Neural cell (in vitro differentiated cells): ENCODE measurements at regions not wholly inside any gene's neighbourhood (a gene's known extent, or its start where the extent isn't known, plus 50 kb on each side); places are given as distances from the start of the nearest gene placed in this dataset.

Source experiments
- H2AFZ ChIP-seq: fragments of 200-600, 300-800 bp; sonication (generic), shearing (Covaris generic); 2 replicates; pipeline ENCODE4 v1.6.0; 2014; ENCODE audit warnings: low read depth, mild to moderate bottlenecking, antibody characterized with exemption, low read length, moderate library complexity
- H3F3A ChIP-seq: fragments of 200-600 bp; shearing (Covaris generic); 2 replicates; pipeline ENCODE4 v1.6.1; 2016; ENCODE audit warnings: mild to moderate bottlenecking, moderate library complexity, mixed read lengths, antibody characterized with exemption, low read length; ENCODE audit not compliant: insufficient read depth, poor library complexity, severe bottlenecking
- H3K27ac ChIP-seq: fragments of 200-600, 300-800 bp; sonication (generic), shearing (Covaris generic); 2 replicates; pipeline ENCODE4 v1.5.1; 2014; ENCODE audit warnings: mild to moderate bottlenecking, low read length, moderate library complexity
- H3K27me3 ChIP-seq: fragments of 300-800, 200-600 bp; sonication (generic), shearing (Covaris generic); 2 replicates; pipeline ENCODE4 v1.6.0; 2014; ENCODE audit warnings: mild to moderate bottlenecking, low read depth, low read length, moderate library complexity; ENCODE audit not compliant: insufficient read depth
- H3K36me3 ChIP-seq: fragments of 300-800, 200-600 bp; sonication (generic), shearing (Covaris generic); 2 replicates; pipeline ENCODE4 v1.5.1; 2014; ENCODE audit warnings: mild to moderate bottlenecking, antibody characterized with exemption, low read length, moderate library complexity; ENCODE audit not compliant: insufficient read depth
- H3K4me2 ChIP-seq: fragments of 300-800, 200-600 bp; sonication (generic), shearing (Covaris generic); 2 replicates; pipeline ENCODE4 v1.6.0; 2014; ENCODE audit warnings: mild to moderate bottlenecking, low read length
- H3K4me3 ChIP-seq: fragments of 300-800, 200-600 bp; sonication (generic), shearing (Covaris generic); 2 replicates; pipeline ENCODE4 v1.5.1; 2014; ENCODE audit warnings: mild to moderate bottlenecking, low read length, moderate library complexity
- H3K79me2 ChIP-seq: fragments of 200-600 bp; shearing (Covaris generic); replicated peaks from 2 replicates; pipeline ENCODE4 v1.6.0; 2014; ENCODE audit warnings: mild to moderate bottlenecking, low read length, moderate library complexity; ENCODE audit not compliant: insufficient read depth
- H3K9ac ChIP-seq: fragments of 300-800, 200-600 bp; sonication (generic), shearing (Covaris generic); 2 replicates; pipeline ENCODE4 v1.6.1; 2016; ENCODE audit warnings: mild to moderate bottlenecking, low read length, mixed read lengths
- H3K9me2 ChIP-seq: fragments of 200-600 bp; shearing (Covaris generic); 2 replicates; pipeline ENCODE4 v1.6.1; 2016; ENCODE audit warnings: mild to moderate bottlenecking, low read length, mixed read lengths; ENCODE audit not compliant: insufficient read depth
- H3K9me3 ChIP-seq: fragments of 200-600, 300-800 bp; sonication (generic), shearing (Covaris generic); 2 replicates; pipeline ENCODE4 v1.6.1; 2016; ENCODE audit warnings: mild to moderate bottlenecking, mixed run types, low read length, moderate library complexity, mixed read lengths
- H4K20me1 ChIP-seq: fragments of 200-600 bp; shearing (Covaris generic); 2 replicates; pipeline ENCODE4 v1.6.1; 2016; ENCODE audit warnings: mild to moderate bottlenecking, mixed run types; ENCODE audit not compliant: insufficient read depth
- CTCF ChIP-seq: fragments of 450-650 bp; IDR thresholded peaks from 2 replicates; pipeline ENCODE4 v1.5.1; 2014; ENCODE audit warnings: antibody characterized with exemption, mild to moderate bottlenecking, moderate library complexity; ENCODE audit not compliant: poor library complexity, severe bottlenecking
- EP300 ChIP-seq: fragments of 450-650 bp; conservative IDR thresholded peaks from 2 replicates; pipeline ENCODE4 v1.6.1; 2014; ENCODE audit warnings: antibody characterized with exemption, mild to moderate bottlenecking, moderate library complexity; ENCODE audit not compliant: poor library complexity, severe bottlenecking
- EZH2 ChIP-seq: fragments of 200-600, 300-800 bp; shearing (Covaris generic), sonication (generic); IDR thresholded peaks from 2 replicates; pipeline ENCODE4 v1.6.1; 2014; ENCODE audit warnings: antibody characterized with exemption, low read length, borderline replicate concordance, mild to moderate bottlenecking; ENCODE audit not compliant: insufficient read depth, poor library complexity, severe bottlenecking
- MXI1 ChIP-seq: fragments of 450-650 bp; conservative IDR thresholded peaks from 2 replicates; pipeline ENCODE4 v1.6.1; 2014; ENCODE audit warnings: antibody characterized with exemption, mild to moderate bottlenecking; ENCODE audit not compliant: poor library complexity, severe bottlenecking
- POLR2AphosphoS5 ChIP-seq: IDR thresholded peaks from 2 replicates; pipeline ENCODE4 v1.6.1; 2012
- RAD21 ChIP-seq: fragments of 450-650 bp; conservative IDR thresholded peaks from 2 replicates; pipeline ENCODE4 v1.6.1; 2014; ENCODE audit warnings: antibody characterized with exemption, mild to moderate bottlenecking, moderate library complexity
- SMC3 ChIP-seq: fragments of 450-650 bp; conservative IDR thresholded peaks from 2 replicates; pipeline ENCODE4 v1.6.1; 2014; ENCODE audit warnings: antibody characterized with exemption, mild to moderate bottlenecking, moderate library complexity; ENCODE audit not compliant: poor library complexity
- TAF1 ChIP-seq: IDR thresholded peaks from 2 replicates; pipeline ENCODE4 v1.6.1; 2012; ENCODE audit warnings: low read depth
- TF ChIP-seq, protein P1 (sequence below): IDR thresholded peaks from 2 replicates; pipeline ENCODE4 v1.6.1; 2012; ENCODE audit warnings: borderline replicate concordance

- no peaks in the 10 kb centered on the region for H3F3A ChIP-seq
- H3K27me3 ChIP-seq = no peaks in the 10 kb centered on the region
- no peak overlapping the region for H3K27ac ChIP-seq
- H3K9me3 ChIP-seq = no peaks in the 10 kb centered on the region
- TF ChIP-seq CTCF (no peak), MXI1 (no peak), EP300 (no peak), EZH2 (no peak), SMC3 (no peak), POLR2AphosphoS5 (no peak), TAF1 (no peak), RAD21 (no peak)
- TF ChIP-seq, protein P1, sequence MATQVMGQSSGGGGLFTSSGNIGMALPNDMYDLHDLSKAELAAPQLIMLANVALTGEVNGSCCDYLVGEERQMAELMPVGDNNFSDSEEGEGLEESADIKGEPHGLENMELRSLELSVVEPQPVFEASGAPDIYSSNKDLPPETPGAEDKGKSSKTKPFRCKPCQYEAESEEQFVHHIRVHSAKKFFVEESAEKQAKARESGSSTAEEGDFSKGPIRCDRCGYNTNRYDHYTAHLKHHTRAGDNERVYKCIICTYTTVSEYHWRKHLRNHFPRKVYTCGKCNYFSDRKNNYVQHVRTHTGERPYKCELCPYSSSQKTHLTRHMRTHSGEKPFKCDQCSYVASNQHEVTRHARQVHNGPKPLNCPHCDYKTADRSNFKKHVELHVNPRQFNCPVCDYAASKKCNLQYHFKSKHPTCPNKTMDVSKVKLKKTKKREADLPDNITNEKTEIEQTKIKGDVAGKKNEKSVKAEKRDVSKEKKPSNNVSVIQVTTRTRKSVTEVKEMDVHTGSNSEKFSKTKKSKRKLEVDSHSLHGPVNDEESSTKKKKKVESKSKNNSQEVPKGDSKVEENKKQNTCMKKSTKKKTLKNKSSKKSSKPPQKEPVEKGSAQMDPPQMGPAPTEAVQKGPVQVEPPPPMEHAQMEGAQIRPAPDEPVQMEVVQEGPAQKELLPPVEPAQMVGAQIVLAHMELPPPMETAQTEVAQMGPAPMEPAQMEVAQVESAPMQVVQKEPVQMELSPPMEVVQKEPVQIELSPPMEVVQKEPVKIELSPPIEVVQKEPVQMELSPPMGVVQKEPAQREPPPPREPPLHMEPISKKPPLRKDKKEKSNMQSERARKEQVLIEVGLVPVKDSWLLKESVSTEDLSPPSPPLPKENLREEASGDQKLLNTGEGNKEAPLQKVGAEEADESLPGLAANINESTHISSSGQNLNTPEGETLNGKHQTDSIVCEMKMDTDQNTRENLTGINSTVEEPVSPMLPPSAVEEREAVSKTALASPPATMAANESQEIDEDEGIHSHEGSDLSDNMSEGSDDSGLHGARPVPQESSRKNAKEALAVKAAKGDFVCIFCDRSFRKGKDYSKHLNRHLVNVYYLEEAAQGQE = no peak
- no peaks in the 10 kb centered on the region for H3K9me2 ChIP-seq
- H3K4me3 ChIP-seq = no peak overlapping the region
- no peak overlapping the region for H3K9ac ChIP-seq
- H3K79me2 ChIP-seq = no peaks in the 10 kb centered on the region
- no peak overlapping the region for H3K4me2 ChIP-seq
- H2AFZ ChIP-seq = no peak overlapping the region
- no peaks in the 10 kb centered on the region for H3K36me3 ChIP-seq
- no peaks in the 10 kb centered on the region for H4K20me1 ChIP-seq
Measured at GRCh38 chr2:160784034-160784433, 290.4 kb upstream of the RBMS1 start.

- no peak overlapping the region for H3K4me2 ChIP-seq
- H3K9ac ChIP-seq = no peak overlapping the region
- TF ChIP-seq EZH2 (no peak), SMC3 (no peak)
- H4K20me1 ChIP-seq = no peaks in the 10 kb centered on the region
- no peaks in the 10 kb centered on the region for H3K9me3 ChIP-seq
- no peak overlapping the region for H3K27ac ChIP-seq
- H3K9me2 ChIP-seq = no peaks in the 10 kb centered on the region
- no peak overlapping the region for H2AFZ ChIP-seq
- no peak overlapping the region for H3K4me3 ChIP-seq
- H3K36me3 ChIP-seq = no peaks in the 10 kb centered on the region
- no peaks in the 10 kb centered on the region for H3F3A ChIP-seq
- no peaks in the 10 kb centered on the region for H3K79me2 ChIP-seq
- H3K27me3 ChIP-seq = no peaks in the 10 kb centered on the region
Measured at GRCh38 chr2:160790738-160791137, 297.1 kb upstream of the RBMS1 start.

DNA sequence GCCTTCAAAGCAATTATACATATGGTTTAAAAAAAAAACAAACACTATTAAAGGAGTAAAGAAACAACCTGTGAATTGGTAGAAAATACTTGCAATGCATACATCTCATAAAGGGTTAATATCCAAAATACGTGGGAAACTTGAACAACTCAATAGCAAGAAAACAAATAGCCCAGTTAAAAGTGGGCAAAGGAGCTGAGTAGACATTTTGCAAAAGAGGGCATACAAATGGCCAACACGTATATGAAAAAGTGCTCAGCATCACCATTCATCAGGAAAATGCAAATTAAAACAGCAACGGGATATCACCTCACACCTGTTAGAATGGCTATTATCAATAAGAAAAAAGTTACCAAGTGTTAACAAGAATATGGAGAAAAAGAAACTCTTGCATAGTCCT, 298.3 kb upstream of the RBMS1 start:
- no peaks in the 10 kb centered on the region for H3K79me2 ChIP-seq
- no peak overlapping the region for H3K9ac ChIP-seq
- H3K4me2 ChIP-seq = no peak overlapping the region
- H3F3A ChIP-seq = no peaks in the 10 kb centered on the region
- no peak overlapping the region for H3K27ac ChIP-seq
- no peaks in the 10 kb centered on the region for H4K20me1 ChIP-seq
- H3K27me3 ChIP-seq = no peaks in the 10 kb centered on the region
- H3K9me3 ChIP-seq = no peaks in the 10 kb centered on the region
- H2AFZ ChIP-seq = no peak overlapping the region
- H3K9me2 ChIP-seq = no peaks in the 10 kb centered on the region
- TF ChIP-seq MXI1 = no peak
- no peak for TF ChIP-seq TAF1
- TF ChIP-seq EZH2 = no peak
- TF ChIP-seq SMC3 = no peak
- no peak for TF ChIP-seq EP300
- no peak for TF ChIP-seq CTCF
- TF ChIP-seq RAD21 = no peak
- TF ChIP-seq, protein P1 = no peak
- no peak overlapping the region for H3K4me3 ChIP-seq
- H3K36me3 ChIP-seq = no peaks in the 10 kb centered on the region
